RPMI8226 (cell line): ENCODE measurements at regions not wholly inside any gene's neighbourhood (a gene's known extent, or its start where the extent isn't known, plus 50 kb on each side); places are given as distances from the start of the nearest gene placed in this dataset.

Source experiments
- DNase-seq: peaks from one replicate; pipeline ENCODE4 v3.0.0-alpha.2; 2015

DNA sequence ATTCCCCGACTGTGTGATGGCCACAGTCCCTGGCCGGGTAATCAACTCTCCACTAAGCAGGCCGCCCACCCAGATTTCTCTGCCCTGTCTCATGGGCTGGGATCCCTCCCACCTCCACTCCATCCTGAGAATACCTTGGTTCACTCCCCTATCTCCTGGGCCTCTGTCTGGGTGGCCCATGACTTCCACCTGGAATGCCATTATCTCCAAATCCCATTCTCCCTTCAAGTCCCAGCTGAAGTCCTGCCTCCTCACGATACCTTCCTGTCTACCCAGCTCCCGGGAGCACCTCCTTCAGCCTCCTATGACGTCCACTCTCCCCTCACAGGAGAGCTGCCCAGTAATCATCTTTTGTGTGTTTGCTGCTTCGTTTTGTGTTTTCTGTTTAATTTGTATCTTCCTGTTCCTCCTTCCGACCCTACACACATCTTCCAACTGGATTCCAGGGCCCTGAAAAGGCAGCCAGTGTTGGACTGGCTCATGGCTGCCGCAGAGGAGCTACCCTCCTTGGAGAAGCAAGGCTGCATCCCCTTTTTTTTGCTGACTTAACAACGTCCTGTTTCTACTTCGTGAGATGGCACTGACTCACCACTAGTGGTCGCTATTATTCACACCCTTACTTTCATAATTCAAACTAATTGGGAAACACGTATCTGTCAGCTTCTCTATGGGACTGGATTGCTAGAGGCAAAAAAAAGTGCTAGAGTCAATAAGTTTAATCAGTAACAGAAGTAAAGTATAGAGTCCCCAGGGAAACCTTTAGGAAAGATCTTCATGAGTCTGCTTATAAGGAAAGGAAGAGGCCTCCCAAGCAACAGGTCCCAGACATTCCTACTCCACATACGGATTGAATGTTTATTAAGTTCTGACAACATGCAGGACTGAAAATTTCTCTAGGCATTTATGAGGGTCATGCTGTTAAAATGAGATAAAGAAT lies 171.9 kb upstream of the GATA6 start:
- DNase-seq: peak; percentile 69

DNA sequence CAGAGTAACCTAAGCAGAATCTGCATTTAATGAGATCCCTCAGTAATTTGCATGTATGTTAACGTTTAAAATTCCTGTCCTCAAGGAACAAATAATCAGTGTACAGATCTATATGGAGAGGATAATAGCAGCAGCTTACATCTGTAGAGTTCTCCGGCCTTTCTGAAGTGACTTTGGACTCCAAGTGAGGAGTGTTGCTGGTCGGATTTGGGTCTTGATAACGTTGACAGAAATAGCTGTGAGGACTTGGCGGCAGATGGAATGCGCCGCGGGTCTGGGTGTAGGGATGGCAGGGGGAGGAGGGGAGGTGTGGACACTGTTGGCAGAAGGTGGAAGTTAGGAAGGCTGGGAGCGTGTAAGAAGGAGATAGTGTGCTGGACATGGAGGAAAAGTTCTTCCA lies 170.9 kb upstream of the GATA6 start:
- DNase-seq: no peak

DNA sequence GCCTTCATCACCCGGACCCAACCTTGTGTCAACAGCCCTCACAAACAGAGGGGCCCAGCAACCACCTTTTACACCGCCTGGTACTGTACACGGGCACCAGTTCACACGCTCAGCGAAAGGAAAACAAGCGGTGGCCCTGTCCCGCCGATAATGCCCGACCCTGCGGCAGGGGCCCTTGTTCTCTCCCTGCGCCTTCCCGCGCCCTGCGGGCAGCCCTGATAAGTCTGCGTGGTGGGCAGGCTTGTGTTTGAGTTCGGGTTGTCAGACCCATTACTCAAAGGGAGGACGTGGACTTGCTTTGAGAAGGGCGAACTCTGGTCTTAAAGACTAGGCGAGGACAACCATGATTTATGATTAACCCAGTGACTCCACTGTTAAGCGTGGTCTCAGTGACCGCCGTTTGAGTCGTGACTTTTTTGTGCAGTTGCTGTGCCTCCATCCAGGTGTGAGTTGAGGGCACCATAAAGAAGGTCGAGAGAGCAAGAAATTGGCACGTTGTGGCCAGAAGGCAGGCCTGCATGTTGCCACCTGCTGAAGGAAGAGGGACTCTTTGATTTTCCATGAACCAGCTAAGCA lies 167.4 kb upstream of the GATA6 start:
- DNase-seq: no peak

DNA sequence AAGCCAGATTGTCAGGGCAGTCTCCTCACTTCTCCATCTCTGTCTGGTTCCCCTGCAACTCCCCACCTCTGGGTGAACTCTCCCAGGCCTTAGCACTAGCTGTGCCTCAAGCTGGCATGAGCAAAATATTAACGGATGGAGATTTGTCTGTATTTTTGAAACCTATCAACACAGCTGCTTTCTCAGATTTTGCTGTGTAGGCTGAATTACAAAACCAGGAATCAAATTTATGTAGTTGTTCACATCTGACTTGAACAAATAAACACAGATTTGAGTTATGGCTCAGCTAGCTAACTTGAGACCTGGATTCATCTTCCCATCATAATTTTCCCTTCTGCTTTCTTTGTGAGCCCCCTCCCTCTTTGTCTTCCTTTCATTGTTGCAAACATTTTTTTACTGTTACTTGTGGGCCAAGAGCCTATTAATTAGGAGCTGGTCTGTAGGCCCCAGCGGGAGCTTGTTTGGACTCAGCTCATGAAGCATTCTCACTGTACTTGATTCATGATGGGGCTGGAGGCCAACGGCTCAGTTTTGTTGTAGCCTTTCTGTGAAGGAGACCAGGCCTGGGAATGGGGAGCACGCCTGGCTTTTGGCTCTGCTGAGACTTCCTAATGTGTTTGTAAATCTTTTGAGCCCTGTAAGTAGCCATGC lies 164.1 kb upstream of the GATA6 start:
- DNase-seq: no peak

DNA sequence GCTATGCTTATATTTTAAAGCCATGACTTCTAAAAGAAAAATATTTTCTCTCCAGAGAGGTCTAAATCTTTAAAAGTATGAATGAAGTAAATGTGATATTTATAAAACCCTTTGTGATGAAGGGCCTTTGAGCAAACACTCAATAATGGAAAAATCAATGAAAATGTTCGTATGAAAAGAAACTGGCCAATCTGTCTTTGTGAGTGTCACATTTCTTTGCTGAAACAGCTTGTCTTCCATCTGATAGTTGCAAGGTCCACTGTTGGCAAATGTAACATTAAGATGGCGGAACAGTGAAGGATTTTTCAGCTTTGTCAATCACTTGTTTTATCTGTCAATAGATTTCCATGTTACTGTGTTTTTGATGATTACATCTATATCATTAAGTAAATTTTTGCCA lies 162.9 kb upstream of the GATA6 start:
- DNase-seq: no peak

DNA sequence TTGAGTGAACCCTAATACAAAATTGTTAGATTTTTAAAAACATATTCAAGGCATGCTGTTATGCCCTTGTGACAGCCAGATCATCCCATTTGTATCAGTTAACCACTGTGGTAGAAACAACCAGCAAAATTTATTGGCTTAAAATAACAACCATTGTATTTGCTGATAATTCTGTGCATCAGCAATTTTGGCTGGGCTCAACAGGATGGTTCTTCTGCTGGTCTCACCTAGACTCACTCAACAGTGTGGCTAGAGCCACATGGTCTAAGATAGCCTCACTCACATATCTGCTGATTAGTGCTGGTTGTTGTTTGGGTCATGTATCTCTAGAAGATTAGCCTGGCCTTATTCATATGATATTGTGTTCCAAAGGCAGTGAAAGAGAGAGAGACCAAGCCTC lies 160.1 kb upstream of the GATA6 start:
- DNase-seq: no peak

DNA sequence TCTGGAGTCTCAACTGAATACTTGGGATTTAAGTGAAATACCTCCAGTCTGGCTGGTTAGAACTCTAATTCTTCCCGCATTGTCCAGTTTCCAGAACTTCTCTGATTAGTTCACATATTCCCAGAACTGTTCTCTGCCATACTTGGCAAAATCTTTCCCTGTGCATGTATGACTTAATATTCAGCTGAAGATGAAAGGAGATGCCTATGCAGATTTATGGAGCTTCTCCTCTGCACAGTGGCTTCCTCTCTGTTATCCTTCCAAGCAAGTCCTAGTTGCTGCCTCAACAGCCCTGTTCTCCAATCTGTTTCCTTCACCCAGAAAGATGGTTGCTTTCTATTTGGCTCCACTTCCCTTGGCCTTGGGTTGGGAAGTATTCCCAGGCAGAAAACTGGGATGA lies 155.4 kb upstream of the GATA6 start:
- DNase-seq: no peak

DNA sequence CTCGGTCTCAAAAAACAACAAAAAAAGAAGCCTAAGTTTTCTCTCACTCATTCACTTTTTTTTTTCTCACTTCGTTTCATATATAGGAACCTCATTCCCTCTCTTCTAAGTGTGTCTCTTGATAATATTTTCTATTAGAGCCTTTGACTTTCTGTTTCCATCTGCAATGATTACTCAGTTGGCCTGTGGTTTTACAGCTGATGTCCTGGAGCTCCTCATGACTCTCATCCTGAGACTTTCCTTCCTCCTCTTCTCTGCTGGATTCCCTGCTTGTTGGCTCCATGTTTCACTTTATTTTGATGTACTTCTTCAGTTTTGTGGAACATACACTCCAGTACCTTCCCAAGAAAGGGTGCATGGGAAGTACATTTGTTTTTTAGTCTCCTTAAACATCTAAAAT lies 154.2 kb upstream of the GATA6 start:
- no peak for DNase-seq

DNA sequence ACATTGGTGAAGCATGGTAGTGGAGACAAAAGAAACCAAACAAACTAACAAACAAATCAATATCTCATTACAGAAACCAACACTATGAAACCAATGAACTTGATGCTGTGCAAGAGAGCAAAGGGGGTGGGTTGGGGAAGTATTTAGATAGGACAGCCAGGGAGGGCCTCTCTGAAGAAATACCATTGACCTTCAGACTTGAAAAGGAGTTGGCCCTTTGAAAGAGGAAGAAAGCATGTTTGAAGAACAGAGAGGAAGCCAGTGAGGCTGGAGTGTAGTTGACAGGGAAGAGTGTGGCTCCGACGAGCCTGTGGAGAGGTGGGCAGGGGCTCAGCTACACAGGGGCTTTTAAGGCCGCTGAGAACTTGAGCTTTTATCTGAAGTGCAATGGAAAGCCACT lies 151.0 kb upstream of the GATA6 start:
- DNase-seq: no peak

DNA sequence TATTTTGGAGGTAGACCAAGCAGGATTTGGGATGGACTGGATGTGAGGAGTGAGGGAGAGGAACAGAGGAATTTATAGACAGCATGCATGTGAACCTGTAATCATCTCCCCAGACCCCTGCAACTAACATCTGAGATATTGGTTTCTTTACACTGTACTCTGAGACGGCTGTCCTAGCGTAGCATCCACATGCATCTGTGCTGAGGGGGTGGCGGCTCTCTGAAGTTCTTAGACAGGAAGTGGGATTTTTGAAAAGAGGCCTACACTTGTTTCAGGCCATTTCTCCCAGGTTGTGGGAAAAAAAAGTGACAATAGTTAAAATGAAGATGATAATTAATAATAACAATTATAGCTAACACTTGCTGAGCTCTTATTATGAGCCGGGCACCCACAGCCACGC lies 150.2 kb upstream of the GATA6 start:
- DNase-seq: no peak

DNA sequence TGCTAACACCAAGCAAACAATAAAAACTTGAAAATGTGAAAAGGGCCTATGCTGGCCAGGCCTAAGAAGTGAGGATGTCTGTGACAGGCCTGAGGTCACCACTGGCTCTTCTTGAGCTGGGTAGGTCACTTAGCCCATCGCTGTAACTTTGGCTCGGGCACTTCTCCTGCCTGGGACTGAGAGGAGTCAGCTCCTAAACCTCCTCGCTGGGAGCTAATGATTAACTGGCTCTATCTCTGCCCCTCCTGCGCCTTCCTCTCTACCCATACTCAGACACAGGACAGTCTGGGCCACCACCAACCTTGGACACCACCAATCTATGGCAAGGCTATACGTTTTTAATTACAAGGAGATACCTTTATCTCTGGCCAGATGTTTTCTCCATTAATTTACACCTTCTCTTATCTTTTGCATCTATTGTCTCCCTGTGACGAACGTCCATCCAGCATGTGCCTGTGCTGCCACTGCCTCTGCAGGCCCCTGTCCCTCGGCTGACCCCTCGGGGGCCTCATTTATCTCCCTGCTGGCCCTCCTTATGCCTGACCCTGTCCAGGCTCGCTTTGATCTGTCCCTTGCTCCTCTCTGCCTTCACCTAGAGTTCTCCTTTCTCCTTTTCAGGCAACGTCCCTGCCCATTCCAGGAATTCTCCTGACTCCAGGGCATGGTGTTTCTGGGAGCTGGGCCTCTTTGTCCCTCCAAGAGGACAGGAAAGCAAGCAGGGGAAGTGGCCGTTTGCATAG lies 149.1 kb upstream of the GATA6 start:
- no peak for DNase-seq

DNA sequence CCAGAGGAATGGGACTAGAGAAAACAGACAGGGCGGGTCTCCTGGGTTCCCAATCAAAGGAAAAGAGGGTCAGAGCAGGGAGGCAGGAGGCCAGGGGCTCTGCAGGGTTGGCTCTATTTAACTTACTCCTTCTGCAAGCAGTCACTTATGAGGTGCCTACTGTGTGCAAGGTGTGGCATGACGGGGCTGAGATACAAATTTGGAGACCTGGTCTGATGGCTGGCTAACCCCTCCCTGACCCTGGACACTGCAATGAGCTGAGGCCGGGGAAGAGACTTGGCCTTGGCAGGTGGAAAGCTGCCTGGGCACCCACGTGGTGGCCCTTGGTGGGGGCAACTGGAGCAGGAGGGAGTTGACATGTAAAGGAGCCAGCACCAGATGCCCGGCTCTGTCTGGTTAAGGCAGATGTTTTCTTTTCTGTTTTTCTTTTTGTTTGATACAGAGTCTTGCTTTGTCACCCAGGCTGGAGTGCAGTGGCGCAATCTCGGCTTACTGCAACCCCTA lies 148.5 kb upstream of the GATA6 start:
- DNase-seq: peak; percentile 25

DNA sequence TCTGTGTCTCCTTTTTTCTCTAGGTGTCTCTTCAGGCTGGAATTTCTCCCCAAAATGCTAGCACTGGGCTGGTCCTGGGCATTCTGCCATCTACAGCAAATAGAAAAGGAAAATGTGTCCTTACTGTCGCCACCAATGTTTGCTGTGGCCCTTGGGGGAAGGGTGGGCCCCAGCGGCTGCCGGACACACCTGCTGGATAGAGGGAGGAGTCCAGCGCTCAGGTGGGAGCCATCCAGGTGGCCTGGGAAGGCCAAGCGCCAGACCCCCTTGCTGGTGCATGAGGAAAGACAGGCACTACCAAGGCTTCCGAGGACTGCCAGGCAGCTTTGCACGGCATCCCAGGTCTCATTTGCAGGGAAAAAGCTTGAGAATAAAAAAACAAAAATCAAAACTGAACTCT lies 147.7 kb upstream of the GATA6 start:
- peak; percentile 42 for DNase-seq

DNA sequence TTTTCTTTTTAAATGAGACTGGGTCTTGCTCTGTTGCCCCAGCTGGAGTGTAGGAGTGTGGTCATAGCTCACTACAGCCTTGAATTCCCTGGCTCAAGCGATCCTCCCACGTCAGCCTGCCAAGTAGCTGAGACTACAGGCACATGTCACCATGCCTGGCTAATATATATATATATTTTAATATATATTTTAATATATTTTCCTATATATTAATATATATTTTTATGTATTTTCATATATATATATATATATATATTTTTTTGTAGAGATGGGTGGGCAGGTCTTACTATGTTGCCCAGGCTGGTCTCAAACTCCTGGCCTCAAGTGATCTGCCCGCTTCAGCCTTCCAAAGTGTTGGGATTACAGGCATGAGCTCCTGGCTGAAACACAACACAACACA lies 144.5 kb upstream of the GATA6 start:
- no peak for DNase-seq

DNA sequence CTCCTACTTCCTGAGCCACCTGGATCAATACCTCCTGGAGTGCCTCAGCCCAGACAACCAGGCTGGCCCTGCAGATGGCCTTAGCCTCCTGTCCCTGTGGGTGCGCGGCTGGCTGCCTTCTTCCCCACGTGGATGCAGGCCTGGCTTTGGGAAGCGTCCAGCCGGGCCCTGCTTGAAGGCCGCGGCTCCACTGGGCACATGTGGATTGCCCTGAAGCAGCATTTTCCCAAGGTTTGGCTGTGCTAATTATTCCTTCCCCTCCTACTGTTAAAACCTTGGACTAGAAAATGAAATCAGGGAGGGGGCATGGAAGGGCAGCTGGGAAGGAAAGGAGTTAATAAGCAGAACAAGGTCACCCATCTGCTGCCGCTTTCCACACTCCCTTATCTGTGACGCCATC lies 143.0 kb upstream of the GATA6 start:
- DNase-seq: no peak

DNA sequence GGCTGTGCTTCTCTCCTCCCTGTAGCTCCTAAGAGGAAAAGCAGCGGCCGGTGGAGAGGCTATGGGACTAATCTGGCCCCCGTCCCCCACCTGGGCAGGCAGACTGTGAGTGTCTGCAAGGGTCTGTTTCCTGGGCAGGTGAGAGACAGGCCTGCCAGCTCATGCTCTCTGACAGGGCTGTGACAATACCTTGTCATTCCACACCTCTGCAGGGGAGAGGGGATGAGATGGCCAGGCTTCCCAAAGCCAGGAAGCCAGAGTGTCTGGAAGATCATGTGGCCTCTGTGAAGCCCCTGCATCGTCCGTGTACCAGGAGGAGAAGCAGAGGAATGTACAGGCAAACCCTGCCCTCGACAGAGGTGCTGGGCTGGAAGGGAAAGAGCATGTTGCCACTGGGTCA lies 142.5 kb upstream of the GATA6 start:
- DNase-seq: no peak

DNA sequence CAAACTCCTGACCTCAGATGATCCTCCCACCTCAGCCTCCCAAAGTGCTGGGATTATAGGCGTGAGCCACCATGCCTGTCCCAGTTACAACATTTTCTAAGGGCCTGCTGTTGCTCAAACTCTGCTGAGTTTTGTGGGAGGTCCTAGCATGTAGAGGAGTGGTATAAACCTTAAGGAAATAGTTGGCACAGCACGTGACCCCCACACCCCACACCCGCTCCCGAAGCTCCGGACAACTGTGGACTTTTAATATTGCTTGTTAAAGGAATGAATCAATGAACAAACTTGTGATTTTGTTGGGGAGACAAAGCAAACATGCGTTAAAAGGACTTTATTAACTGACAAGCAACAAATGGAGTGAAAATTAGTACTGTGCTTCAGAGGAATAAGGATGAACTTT lies 137.8 kb upstream of the GATA6 start:
- no peak for DNase-seq

DNA sequence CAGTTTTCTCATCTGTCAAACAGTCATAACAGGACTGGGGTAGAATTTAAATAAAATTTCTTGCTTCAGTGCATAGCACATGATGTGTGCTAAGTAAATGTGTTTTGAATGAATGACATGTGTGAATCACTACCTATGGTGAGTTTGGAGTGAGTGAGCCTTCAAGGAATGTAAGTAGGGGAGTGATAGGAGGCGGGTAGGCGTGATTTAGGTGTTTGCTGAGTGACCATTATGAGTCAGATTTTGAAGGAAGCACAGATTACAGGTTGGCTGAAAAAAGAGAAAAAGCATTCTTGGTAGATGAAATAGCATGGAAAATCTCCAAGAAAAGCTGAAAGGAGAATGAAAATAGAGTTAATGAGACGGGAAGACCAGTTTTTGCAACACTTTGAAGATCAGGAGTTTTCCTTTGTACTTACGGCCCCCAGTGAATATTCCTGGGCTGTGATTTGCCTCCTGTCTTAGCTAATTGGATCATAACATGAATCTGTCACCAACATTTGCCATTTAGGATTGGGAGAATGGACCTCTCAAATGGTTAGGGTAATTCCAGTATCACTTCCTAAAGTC lies 136.9 kb upstream of the GATA6 start:
- DNase-seq: no peak

DNA sequence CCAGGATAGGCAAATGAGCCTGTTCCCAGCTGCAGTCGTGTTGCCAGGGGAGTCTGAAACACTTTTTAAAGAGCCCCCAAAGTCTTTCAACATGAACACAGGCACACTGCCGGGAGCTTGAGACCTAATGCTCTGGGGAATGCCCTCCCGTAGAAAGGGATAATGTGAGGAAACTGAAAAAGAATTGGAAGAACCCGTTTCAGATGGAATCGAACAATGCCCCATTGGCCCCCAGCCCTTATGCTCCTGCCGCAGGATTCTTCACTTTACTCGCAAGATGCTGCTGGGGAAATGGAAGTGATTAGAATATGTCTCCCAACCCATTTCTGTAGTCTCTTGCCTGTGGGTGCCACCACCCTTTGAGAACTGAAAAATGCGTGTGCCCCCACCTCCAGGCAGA lies 136.3 kb upstream of the GATA6 start:
- no peak for DNase-seq

DNA sequence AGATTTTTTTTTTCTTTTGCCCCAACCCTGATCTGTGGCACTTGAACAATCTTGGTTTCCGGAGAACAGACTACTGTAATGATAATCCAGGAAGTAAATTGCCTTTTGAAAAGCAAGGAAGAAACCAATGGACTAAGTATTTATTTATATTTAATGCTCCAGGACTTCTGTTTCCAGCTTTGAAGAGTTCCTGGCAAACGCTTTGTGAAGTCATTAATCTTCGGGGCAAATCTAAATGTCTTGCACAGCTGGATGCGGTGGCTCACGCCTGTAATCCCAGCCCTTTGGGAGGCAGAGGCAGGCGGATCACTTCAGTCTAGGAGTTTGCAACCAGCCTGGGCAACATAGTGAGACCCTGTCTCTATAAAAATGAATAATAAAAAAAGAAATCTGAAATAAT lies 135.1 kb upstream of the GATA6 start:
- no peak for DNase-seq

DNA sequence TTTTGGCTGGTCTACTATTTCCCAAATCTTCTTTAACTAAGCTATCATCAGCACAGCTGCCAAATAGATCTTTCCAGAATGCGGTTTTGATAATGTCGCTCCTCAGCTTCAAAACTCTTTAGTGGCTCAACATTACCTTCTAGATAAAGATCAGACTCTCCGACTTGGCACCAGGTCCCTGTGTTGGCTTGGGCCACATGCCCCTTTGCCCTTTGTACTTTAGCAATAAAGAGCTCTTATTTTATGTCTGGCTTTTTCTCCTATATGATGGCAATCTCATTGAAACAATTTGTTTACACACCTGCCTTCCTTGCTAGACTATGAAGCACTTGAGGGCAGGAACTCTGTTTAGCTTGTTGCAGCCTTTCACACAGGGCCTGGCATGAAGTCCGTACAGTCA lies 128.9 kb upstream of the GATA6 start:
- DNase-seq: no peak

DNA sequence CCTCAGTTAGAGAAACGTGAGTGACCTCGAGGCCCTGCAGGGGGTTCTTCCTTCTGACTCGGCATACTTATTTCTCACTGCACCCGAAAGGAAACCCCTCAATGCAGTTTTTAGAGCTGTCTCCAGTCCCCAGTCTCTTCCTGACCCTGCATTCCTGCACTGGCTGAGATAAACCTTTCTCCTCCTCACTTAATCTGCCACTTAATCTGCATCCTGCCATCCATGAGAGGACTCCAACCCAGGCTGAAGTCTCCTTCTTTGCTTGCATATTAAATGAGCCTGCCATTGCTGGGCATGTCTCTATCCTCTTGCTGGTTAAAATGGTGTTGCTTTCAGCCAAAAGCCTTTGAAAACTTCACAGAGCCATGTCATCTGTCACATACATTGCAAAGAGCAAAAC lies 125.6 kb upstream of the GATA6 start:
- no peak for DNase-seq
